Endothelial cell (in vitro differentiated cells): ENCODE measurements at regions not wholly inside any gene's neighbourhood (a gene's known extent, or its start where the extent isn't known, plus 50 kb on each side); places are given as distances from the start of the nearest gene placed in this dataset.

ENCODE experiments used
- DNase-seq: peaks from one replicate; pipeline ENCODE4 v3.0.0; 2021; ENCODE audit warnings: low spot score
- H3K27ac Mint-ChIP-seq: one replicate; pipeline ENCODE4 v1.8.0; 2021; ENCODE audit warnings: mixed read lengths, inconsistent platforms; ENCODE audit not compliant: unreplicated experiment
- H3K27me3 Mint-ChIP-seq: one replicate; pipeline ENCODE4 v1.8.0; 2021; ENCODE audit warnings: mild to moderate bottlenecking, moderate library complexity, mixed read lengths, inconsistent platforms; ENCODE audit not compliant: unreplicated experiment
- H3K36me3 Mint-ChIP-seq: one replicate; pipeline ENCODE4 v1.8.0; 2021; ENCODE audit warnings: mild to moderate bottlenecking, low read depth, mixed read lengths, inconsistent platforms; ENCODE audit not compliant: unreplicated experiment
- H3K4me1 Mint-ChIP-seq: one replicate; pipeline ENCODE4 v1.8.0; 2021; ENCODE audit warnings: mild to moderate bottlenecking, mixed read lengths, inconsistent platforms; ENCODE audit not compliant: unreplicated experiment
- H3K4me3 Mint-ChIP-seq: one replicate; pipeline ENCODE4 v1.8.0; 2021; ENCODE audit warnings: mild to moderate bottlenecking, mixed read lengths, inconsistent platforms; ENCODE audit not compliant: unreplicated experiment
- H3K9me3 Mint-ChIP-seq: one replicate; pipeline ENCODE4 v1.8.0; 2021; ENCODE audit warnings: mixed read lengths, inconsistent platforms; ENCODE audit not compliant: unreplicated experiment
- TF ChIP-seq, protein P1 (sequence below): fragments of 200-600 bp; sonication (generic); IDR thresholded peaks from one replicate; pipeline ENCODE4 v1.5.0; 2021; ENCODE audit warnings: antibody characterized with exemption; ENCODE audit not compliant: unreplicated experiment

DNA sequence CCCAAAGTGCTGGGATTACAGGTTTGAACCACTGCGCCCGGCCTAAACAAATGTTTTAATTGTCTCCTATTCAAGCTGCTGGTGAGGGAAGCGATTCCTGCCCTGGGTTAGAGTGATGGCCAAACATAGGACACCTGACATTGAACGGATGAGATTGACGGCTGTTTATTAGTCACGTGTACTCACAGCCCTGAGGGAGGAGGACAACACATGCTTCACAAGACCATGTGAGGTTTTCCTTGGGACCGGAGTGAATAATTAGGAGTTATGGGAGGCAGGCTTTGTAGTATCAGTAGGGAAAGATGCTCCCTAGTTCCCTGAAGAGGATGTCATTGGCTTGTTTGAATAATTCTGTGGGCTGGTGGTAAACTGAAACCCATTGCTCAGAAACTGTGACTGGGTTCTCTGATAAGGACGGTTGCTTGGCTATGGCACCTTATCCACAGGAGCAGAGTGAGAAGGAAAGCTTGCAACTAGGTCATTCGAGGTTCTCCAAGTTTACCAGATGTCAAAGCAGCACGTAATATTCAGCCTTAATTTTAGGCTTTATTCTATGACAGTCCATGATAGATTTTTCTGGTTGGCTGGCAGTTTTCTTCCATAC, 245.8 kb downstream of the PLA2G4A start:
- Mint-ChIP-seq H3K27ac (no peak overlapping the region), H3K4me1 (peaks cover 3% of the 10 kb centered on the region), H3K27me3 (peaks cover 3% of the 10 kb centered on the region), H3K9me3 (no peaks in the 10 kb centered on the region), H3K36me3 (no peaks in the 10 kb centered on the region), H3K4me3 (no peak overlapping the region)
- TF ChIP-seq, protein P1, sequence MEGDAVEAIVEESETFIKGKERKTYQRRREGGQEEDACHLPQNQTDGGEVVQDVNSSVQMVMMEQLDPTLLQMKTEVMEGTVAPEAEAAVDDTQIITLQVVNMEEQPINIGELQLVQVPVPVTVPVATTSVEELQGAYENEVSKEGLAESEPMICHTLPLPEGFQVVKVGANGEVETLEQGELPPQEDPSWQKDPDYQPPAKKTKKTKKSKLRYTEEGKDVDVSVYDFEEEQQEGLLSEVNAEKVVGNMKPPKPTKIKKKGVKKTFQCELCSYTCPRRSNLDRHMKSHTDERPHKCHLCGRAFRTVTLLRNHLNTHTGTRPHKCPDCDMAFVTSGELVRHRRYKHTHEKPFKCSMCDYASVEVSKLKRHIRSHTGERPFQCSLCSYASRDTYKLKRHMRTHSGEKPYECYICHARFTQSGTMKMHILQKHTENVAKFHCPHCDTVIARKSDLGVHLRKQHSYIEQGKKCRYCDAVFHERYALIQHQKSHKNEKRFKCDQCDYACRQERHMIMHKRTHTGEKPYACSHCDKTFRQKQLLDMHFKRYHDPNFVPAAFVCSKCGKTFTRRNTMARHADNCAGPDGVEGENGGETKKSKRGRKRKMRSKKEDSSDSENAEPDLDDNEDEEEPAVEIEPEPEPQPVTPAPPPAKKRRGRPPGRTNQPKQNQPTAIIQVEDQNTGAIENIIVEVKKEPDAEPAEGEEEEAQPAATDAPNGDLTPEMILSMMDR, result no peak
- no peak for DNase-seq

DNA sequence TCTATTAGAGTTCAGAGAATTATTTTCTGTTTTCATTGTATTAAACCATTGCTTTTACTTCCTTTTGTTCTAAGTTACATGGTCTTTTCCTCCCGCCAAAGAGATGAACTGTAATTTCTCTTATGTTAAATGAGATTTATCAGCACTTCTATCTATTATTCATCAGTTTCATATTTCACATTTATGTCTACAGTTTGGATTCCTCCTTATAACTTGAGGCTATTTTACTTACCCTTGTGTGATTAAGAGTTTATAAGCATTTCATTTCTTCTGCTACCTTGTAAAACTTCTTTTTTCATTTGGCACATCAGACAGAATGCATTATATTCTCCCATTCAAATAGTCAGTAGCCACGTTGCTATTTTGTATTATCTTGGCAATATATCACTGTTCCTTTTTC, 248.2 kb downstream of the PLA2G4A start:
- Mint-ChIP-seq H3K36me3 (no peaks in the 10 kb centered on the region), H3K27me3 (peaks cover 3% of the 10 kb centered on the region), H3K9me3 (no peaks in the 10 kb centered on the region), H3K4me3 (no peak overlapping the region), H3K27ac (no peak overlapping the region), H3K4me1 (peaks cover 4% of the 10 kb centered on the region)
- TF ChIP-seq, protein P1, result no peak
- no peak for DNase-seq

DNA sequence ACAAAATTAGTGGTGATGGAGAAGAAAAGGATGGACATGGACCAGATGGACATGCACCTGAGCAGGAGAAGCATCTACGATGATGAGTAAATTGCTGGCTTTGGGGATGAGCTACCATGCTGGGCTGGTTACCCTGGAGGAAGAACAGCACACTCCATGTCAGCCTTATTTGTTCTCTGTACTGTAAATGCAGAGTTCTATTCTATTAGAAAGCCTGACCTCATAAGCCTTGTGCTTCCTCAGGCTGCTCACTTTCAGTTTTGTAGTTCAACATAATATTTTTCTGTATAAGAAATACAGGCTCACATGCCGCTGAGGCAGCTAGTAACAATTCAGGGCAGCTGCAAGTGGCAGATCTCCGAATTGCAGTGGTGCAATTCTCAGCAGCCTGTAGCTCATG, 249.6 kb downstream of the PLA2G4A start:
- Mint-ChIP-seq H3K27me3 (peaks cover 3% of the 10 kb centered on the region), H3K36me3 (no peaks in the 10 kb centered on the region), H3K4me1 (peaks cover 7% of the 10 kb centered on the region), H3K27ac (no peak overlapping the region), H3K9me3 (no peaks in the 10 kb centered on the region), H3K4me3 (no peak overlapping the region)
- TF ChIP-seq, protein P1, result no peak
- no peak for DNase-seq

DNA sequence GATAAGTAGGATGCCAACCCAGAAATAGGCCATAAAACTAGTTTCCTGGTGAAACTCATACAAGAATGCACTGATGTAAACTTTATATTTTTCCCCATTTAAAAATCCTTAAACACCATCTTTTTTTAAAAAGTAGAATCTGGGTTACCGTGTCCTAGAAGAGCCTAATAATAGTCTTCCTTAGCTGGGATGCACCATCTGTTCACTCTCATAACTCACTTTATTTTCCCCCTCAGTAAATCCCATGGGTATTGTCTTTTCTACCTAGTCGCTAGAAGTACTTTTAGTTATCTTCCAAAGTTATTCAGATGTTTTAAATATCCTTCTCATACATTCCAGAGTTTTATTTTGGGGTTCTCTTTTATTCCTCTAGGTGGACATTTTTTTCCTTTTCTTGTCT, 250.2 kb downstream of the PLA2G4A start:
- Mint-ChIP-seq H3K4me3 (no peak overlapping the region), H3K4me1 (peaks cover 7% of the 10 kb centered on the region), H3K27me3 (peaks cover 3% of the 10 kb centered on the region), H3K9me3 (no peaks in the 10 kb centered on the region), H3K36me3 (no peaks in the 10 kb centered on the region), H3K27ac (no peak overlapping the region)
- TF ChIP-seq, protein P1, result no peak
- DNase-seq, result no peak

DNA sequence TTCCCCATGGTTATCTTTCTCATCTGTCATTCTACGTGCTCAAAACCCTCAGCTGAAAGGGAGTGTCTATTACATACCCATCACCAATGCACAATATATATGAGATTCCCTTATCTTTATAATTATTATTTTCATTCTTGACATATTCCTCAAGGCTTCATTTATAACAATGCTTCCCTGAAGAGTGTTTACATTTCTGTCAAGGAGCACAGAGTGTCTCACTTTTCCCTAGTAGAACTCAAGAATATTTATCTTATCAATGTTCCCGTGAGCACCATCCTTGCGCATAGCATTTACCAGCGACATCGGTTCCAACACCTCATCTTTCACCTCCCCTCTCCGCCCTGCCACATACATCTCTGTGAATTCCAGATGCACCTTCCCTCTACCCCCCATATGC, 250.6 kb downstream of the PLA2G4A start:
- TF ChIP-seq, protein P1, result no peak
- DNase-seq, result no peak

More for the DNA sequence above, 250.6 kb downstream of the PLA2G4A start:
- Mint-ChIP-seq H3K4me1 (peaks cover 7% of the 10 kb centered on the region), H3K27ac (no peak overlapping the region), H3K4me3 (no peak overlapping the region), H3K9me3 (no peaks in the 10 kb centered on the region), H3K36me3 (no peaks in the 10 kb centered on the region), H3K27me3 (peaks cover 3% of the 10 kb centered on the region)
